MM.1S (cell line): ENCODE measurements at regions not wholly inside any gene's neighbourhood (a gene's known extent, or its start where the extent isn't known, plus 50 kb on each side); places are given as distances from the start of the nearest gene placed in this dataset.

ENCODE experiments used
- EZH2 ChIP-seq: fragments of 300-600 bp; sonication (generic); optimal IDR thresholded peaks from 2 replicates; pipeline ENCODE3; 2017; ENCODE audit warnings: low read depth, mild to moderate bottlenecking, antibody characterized with exemption, low read length, mixed read lengths
- EZH2phosphoT487 ChIP-seq: fragments of 300-600 bp; sonication (generic); IDR thresholded peaks from 2 replicates; pipeline ENCODE4 v1.6.1; 2018; ENCODE audit warnings: antibody characterized with exemption, low read length
- TF ChIP-seq, protein P1 (sequence below): fragments of 300-600 bp; sonication (generic); IDR thresholded peaks from 2 replicates; pipeline ENCODE4 v1.5.1; 2016; ENCODE audit warnings: antibody characterized with exemption, low read length, mixed read lengths

DNA sequence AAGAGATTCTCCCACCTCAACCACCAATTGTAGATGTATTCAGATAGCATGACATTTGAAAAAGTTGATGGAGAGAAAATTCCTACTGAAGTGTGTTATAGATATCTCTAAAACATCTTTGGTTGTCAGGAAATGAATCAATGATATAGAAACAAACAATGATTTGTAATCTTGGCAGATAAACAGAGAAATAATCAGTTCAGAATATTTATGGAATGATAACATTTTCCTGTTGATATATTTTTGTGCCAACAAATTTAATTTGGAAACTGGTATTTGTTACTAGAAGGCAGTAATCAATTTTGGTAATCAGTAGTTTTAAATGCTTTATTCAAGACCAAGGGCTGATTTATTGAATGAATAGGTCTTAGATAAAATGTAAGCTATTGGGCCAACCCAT is 695.6 kb downstream of the USP25 start:
- TF ChIP-seq, protein P1, sequence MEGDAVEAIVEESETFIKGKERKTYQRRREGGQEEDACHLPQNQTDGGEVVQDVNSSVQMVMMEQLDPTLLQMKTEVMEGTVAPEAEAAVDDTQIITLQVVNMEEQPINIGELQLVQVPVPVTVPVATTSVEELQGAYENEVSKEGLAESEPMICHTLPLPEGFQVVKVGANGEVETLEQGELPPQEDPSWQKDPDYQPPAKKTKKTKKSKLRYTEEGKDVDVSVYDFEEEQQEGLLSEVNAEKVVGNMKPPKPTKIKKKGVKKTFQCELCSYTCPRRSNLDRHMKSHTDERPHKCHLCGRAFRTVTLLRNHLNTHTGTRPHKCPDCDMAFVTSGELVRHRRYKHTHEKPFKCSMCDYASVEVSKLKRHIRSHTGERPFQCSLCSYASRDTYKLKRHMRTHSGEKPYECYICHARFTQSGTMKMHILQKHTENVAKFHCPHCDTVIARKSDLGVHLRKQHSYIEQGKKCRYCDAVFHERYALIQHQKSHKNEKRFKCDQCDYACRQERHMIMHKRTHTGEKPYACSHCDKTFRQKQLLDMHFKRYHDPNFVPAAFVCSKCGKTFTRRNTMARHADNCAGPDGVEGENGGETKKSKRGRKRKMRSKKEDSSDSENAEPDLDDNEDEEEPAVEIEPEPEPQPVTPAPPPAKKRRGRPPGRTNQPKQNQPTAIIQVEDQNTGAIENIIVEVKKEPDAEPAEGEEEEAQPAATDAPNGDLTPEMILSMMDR = no peak
- no peak for TF ChIP-seq EZH2
- no peak for TF ChIP-seq EZH2phosphoT487
